Neutrophil (primary cell): ENCODE measurements at regions not wholly inside any gene's neighbourhood (a gene's known extent, or its start where the extent isn't known, plus 50 kb on each side); places are given as distances from the start of the nearest gene placed in this dataset.

Source experiments
- H3K27ac ChIP-seq: fragments of 200-600 bp; sonication (generic); 2 replicates; pipeline ENCODE4 v1.5.1; 2016; ENCODE audit warnings: mild to moderate bottlenecking, moderate library complexity
- H3K27me3 ChIP-seq: fragments of 200-600 bp; sonication (generic); 2 replicates; pipeline ENCODE4 v1.6.0; 2016; ENCODE audit warnings: mild to moderate bottlenecking
- H3K36me3 ChIP-seq: fragments of 200-600 bp; sonication (generic); 2 replicates; pipeline ENCODE4 v1.5.1; 2017
- H3K4me1 ChIP-seq, 2 experiments: fragments of 200-600 bp in 1 of 2; sonication (generic) in 1 of 2; 1 replicate in 1 of 2; 2 replicates in 1 of 2; pipeline versions ENCODE4 v1.5.1 to v1.6.1; 2013 to 2016; ENCODE audit warnings: low read depth in 1 of 2, low read length in 1 of 2, mild to moderate bottlenecking in 1 of 2, moderate library complexity in 1 of 2; ENCODE audit not compliant: control insufficient read depth in 1 of 2, insufficient read depth in 1 of 2
- H3K4me3 ChIP-seq, 2 experiments: fragments of 200-600 bp in 1 of 2; sonication (generic) in 1 of 2; 1 replicate in 1 of 2; 2 replicates in 1 of 2; pipeline ENCODE4 v1.5.1; 2013 to 2016; ENCODE audit warnings: low read depth in 1 of 2, low read length in 1 of 2, mild to moderate bottlenecking in 1 of 2, moderate library complexity in 1 of 2
- H3K9me3 ChIP-seq: fragments of 200-600 bp; sonication (generic); 2 replicates; pipeline ENCODE4 v1.5.1; 2016
- CTCF ChIP-seq: fragments of 200-600 bp; sonication (generic); IDR thresholded peaks from 2 replicates; pipeline ENCODE4 v1.5.1; 2016; ENCODE audit warnings: antibody characterized with exemption

GRCh38 chr7:132655131-132655727 is 79.0 kb upstream of the PLXNA4 start:
- Histone ChIP-seq H3K36me3 (no peaks in the 10 kb centered on the region), H3K4me3 (peak overlapping the region; percentile 1 to 29), H3K9me3 (peaks cover 4% of the 10 kb centered on the region), H3K4me1 (peaks cover 45 to 55% of the 10 kb centered on the region in 2 experiments), H3K27ac (peak overlapping the region; percentile 81), H3K27me3 (no peaks in the 10 kb centered on the region)
- no peak for TF ChIP-seq CTCF

GRCh38 chr7:132654150-132654549 is 77.9 kb upstream of the PLXNA4 start:
- H3K27ac ChIP-seq = peak overlapping the region; percentile 81
- peaks cover 45 to 54% of the 10 kb centered on the region in 2 experiments for H3K4me1 ChIP-seq
- H3K27me3 ChIP-seq = no peaks in the 10 kb centered on the region
- no peak for TF ChIP-seq CTCF
- H3K9me3 ChIP-seq = peaks cover 4% of the 10 kb centered on the region
- no peaks in the 10 kb centered on the region for H3K36me3 ChIP-seq
- no peak overlapping the region for H3K4me3 ChIP-seq

GRCh38 chr7:132653366-132653930 is 77.2 kb upstream of the PLXNA4 start:
- Histone ChIP-seq H3K9me3 (peaks cover 4% of the 10 kb centered on the region), H3K27me3 (no peaks in the 10 kb centered on the region), H3K27ac (peak overlapping the region; percentile 81), H3K4me3 (peak overlapping the region in 1 of 2 experiments; percentile 3), H3K4me1 (peaks cover 45 to 54% of the 10 kb centered on the region in 2 experiments), H3K36me3 (no peaks in the 10 kb centered on the region)
- TF ChIP-seq CTCF = no peak

- Histone ChIP-seq H3K9me3 (no peaks in the 10 kb centered on the region), H3K4me3 (peak overlapping the region in 1 of 2 experiments; percentile 3), H3K4me1 (peaks cover 45 to 53% of the 10 kb centered on the region in 2 experiments), H3K27ac (peak overlapping the region; percentile 81), H3K27me3 (no peaks in the 10 kb centered on the region), H3K36me3 (no peaks in the 10 kb centered on the region)
- no peak for TF ChIP-seq CTCF
These were observed 76.2 kb upstream of the PLXNA4 start for GRCh38 chr7:132652507-132652906.

- H3K4me3 ChIP-seq = no peak overlapping the region
- H3K27ac ChIP-seq = no peak overlapping the region
- no peak for TF ChIP-seq CTCF
- H3K27me3 ChIP-seq = no peaks in the 10 kb centered on the region
- no peaks in the 10 kb centered on the region for H3K36me3 ChIP-seq
- H3K4me1 ChIP-seq = peaks cover 38 to 40% of the 10 kb centered on the region in 2 experiments
- H3K9me3 ChIP-seq = no peaks in the 10 kb centered on the region
These were observed 74.2 kb upstream of the PLXNA4 start for GRCh38 chr7:132650498-132650897.
